NT2/D1 (cell line): ENCODE measurements at regions not wholly inside any gene's neighbourhood (a gene's known extent, or its start where the extent isn't known, plus 50 kb on each side); places are given as distances from the start of the nearest gene placed in this dataset.

ENCODE experiments used
- YY1 ChIP-seq: IDR thresholded peaks from 2 replicates; pipeline ENCODE4 v1.6.1; 2011; ENCODE audit not compliant: insufficient read length, insufficient read depth
- ZNF274 ChIP-seq: IDR thresholded peaks from 2 replicates; pipeline ENCODE4 v1.6.1; 2011; ENCODE audit warnings: mild to moderate bottlenecking, low read depth, low read length

DNA sequence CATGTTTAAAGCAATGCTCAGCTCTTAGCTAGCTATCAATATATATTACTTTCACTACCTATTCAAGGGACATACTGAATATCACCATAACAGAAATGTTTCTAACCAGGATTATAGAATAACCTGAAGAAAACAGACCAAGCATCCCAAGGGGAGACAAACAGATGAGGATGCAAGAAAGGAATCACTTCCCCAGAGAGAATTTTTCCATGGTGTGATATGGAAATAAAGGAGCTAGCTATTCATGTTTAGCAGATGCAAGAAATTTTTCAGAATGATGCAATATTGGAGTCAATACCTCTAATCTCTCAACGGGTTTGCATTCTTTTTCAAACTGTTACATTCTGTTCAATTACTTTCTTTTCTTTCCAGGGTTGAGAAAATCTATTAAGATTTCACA lies 538.9 kb upstream of the FLRT2 start:
- TF ChIP-seq YY1 (no peak), ZNF274 (no peak)
